K562 (cell line): ENCODE measurements at regions not wholly inside any gene's neighbourhood (a gene's known extent, or its start where the extent isn't known, plus 50 kb on each side); places are given as distances from the start of the nearest gene placed in this dataset.

Experiments used
- ATAC-seq: fragments of 200-7000 bp; cut with Tn5 transposase; 3 replicates; pipeline ENCODE4 v1.9.1; 2020; ENCODE audit warnings: moderate library complexity
- BruUV-seq: library from RNA; stranded (reverse); fragments of 400-500 nt; replicated peaks from 2 replicates; lab custom pipeline; 2021; lab: Mats Ljungman, UMichigan
- CTCF ChIA-PET: fragments of 300-600 bp; formaldehyde crosslinking; extraction: SDS; loops from one replicate; lab custom pipeline; 2021; ENCODE audit warnings: low intra/inter-chr PET ratio; lab: Yijun Ruan, JAX
- POLR2A ChIA-PET: fragments of 300-600, 350-650 bp; sonication (Branson Sonifier 250); formaldehyde crosslinking; extraction: SDS; loops from one replicate; lab custom pipeline; 2021; ENCODE audit warnings: antibody characterized with exemption, inconsistent platforms; lab: Yijun Ruan, JAX
- DNase-seq, 4 experiments: peaks; one replicate each; pipeline versions ENCODE4 v3.0.0 to v3.0.0-alpha.2; 2011 to 2018; ENCODE audit warnings: low spot score in 3 of 4, mixed read lengths in 3 of 4; ENCODE audit errors: extremely low read depth in 1 of 4
- FAIRE-seq: peaks from 2 replicates; lab custom pipeline; 2011; peaks lifted over from hg19 to GRCh38; lab: Jason Lieb, UNC
- H2AFZ ChIP-seq: 2 replicates; pipeline ENCODE4 v1.6.0; 2011; ENCODE audit warnings: low read depth, low read length, control low read depth, inconsistent platforms
- H3K27ac ChIP-seq: fragments of 200-600 bp; 3 replicates; pipeline ENCODE4 v1.8.0; 2011; ENCODE audit warnings: low read depth, mild to moderate bottlenecking, control low read depth, inconsistent platforms, low read length, moderate library complexity, mixed read lengths; ENCODE audit errors: extremely low read depth
- H3K27me3 ChIP-seq, 2 experiments: fragments of 300-600 bp in 1 of 2; 2 replicates in 1 of 2; 3 replicates in 1 of 2; pipeline versions ENCODE4 v1.6.0 to v1.8.0; 2011; ENCODE audit warnings: inconsistent platforms in 2 of 2, low read length in 2 of 2, mild to moderate bottlenecking in 1 of 2, mixed read lengths in 1 of 2, moderate library complexity in 1 of 2; ENCODE audit not compliant: control insufficient read depth in 2 of 2, insufficient read depth in 2 of 2
- H3K36me3 ChIP-seq: fragments of 300-600 bp; 3 replicates; pipeline ENCODE4 v1.8.0; 2011; ENCODE audit warnings: mild to moderate bottlenecking, low read length, inconsistent platforms; ENCODE audit not compliant: control insufficient read depth, insufficient read depth
- H3K4me1 ChIP-seq, 2 experiments: fragments of 200-600 bp in 1 of 2; replicated peaks in 1 of 2; 2 replicates in 1 of 2; 3 replicates in 1 of 2; pipeline versions ENCODE4 v1.5.1 to v1.8.0; 2011; ENCODE audit warnings: inconsistent platforms in 2 of 2, low read length in 2 of 2, mild to moderate bottlenecking in 1 of 2, mixed read lengths in 1 of 2, moderate library complexity in 1 of 2; ENCODE audit not compliant: control insufficient read depth in 2 of 2, insufficient read depth in 2 of 2
- H3K4me2 ChIP-seq: 2 replicates; pipeline ENCODE4 v1.6.1; 2011; ENCODE audit warnings: low read length, control low read depth, inconsistent platforms, mixed read lengths; ENCODE audit not compliant: insufficient read depth
- H3K4me3 ChIP-seq: fragments of 200-600 bp; sonication (generic), shearing (Covaris generic); 2 replicates; pipeline ENCODE4 v1.5.1; 2016; ENCODE audit warnings: control low read depth, inconsistent platforms
- H3K79me2 ChIP-seq: fragments of 200-600 bp; 3 replicates; pipeline ENCODE4 v1.8.0; 2011; ENCODE audit warnings: low read length, inconsistent platforms; ENCODE audit not compliant: control insufficient read depth, insufficient read depth
- H3K9ac ChIP-seq, 2 experiments: 2 replicates each; pipeline versions ENCODE4 v1.6.0 to v1.6.1; 2011; ENCODE audit warnings: low read depth in 2 of 2, low read length in 2 of 2, control low read depth in 1 of 2, inconsistent platforms in 1 of 2, mild to moderate bottlenecking in 1 of 2, mixed read lengths in 1 of 2; ENCODE audit not compliant: insufficient read depth in 1 of 2
- H3K9me1 ChIP-seq: one replicate; pipeline ENCODE4 v1.6.0; 2011; ENCODE audit warnings: inconsistent platforms, mild to moderate bottlenecking, low read length, moderate library complexity; ENCODE audit not compliant: control insufficient read depth, insufficient read depth
- H3K9me3 ChIP-seq: replicated peaks from 2 replicates; pipeline ENCODE4 v1.5.1; 2011; ENCODE audit warnings: low read depth, low read length, inconsistent platforms; ENCODE audit not compliant: control insufficient read depth, insufficient read depth
- H4K20me1 ChIP-seq: replicated peaks from 2 replicates; pipeline ENCODE4 v1.6.1; 2011; ENCODE audit warnings: low read length, inconsistent platforms, mixed read lengths; ENCODE audit not compliant: control insufficient read depth, insufficient read depth
- CBFA2T3 ChIP-seq: fragments of 450-650 bp; IDR thresholded peaks from 2 replicates; pipeline ENCODE4 v1.6.1; 2017
- CREB5 ChIP-seq: fragments of 250-450 bp; sonication (Bioruptor Pico); IDR thresholded peaks from 2 replicates; pipeline ENCODE4 v1.5.0; 2020; ENCODE audit warnings: mild to moderate bottlenecking
- HDGF ChIP-seq: fragments of 450-650 bp; IDR thresholded peaks from 2 replicates; pipeline ENCODE4 v1.6.1; 2016
- MBD2 ChIP-seq: sonication (generic); IDR thresholded peaks from 2 replicates; pipeline ENCODE4 v1.6.1; 2016; ENCODE audit warnings: low read depth, borderline replicate concordance
- SRSF1 ChIP-seq: fragments of 200-400 bp; formaldehyde crosslinking; IDR thresholded peaks from 2 replicates; pipeline ENCODE4 v1.6.1; 2017; ENCODE audit warnings: mild to moderate bottlenecking, low read depth, low read length, moderate library complexity
- SRSF9 ChIP-seq: fragments of 200-400 bp; formaldehyde crosslinking; IDR thresholded peaks from 2 replicates; pipeline ENCODE4 v1.6.1; 2017; ENCODE audit warnings: low read depth, low read length, borderline replicate concordance
- STAG1 ChIP-seq: sonication (generic); formaldehyde crosslinking; IDR thresholded peaks from 2 replicates; pipeline ENCODE4 v1.5.0; 2020; ENCODE audit warnings: missing genetic modification reagents, borderline replicate concordance
- ZNF766 ChIP-seq: fragments of 200-800 bp; sonication (Bioruptor generic); conservative IDR thresholded peaks from 2 replicates; pipeline ENCODE4 v1.6.1; 2016; ENCODE audit warnings: missing genetic modification characterization, missing compliant biosample characterization
- WGBS: fragments of 100-300 bp; shearing (Covaris generic); methylation state at CpG from one replicate; pipeline ENCODE4 v1.1.6; 2016; ENCODE audit warnings: low coverage, mixed read lengths; ENCODE audit not compliant: insufficient coverage; ENCODE audit errors: missing lambda C conversion rate; 5-methylcytosine and 5-hydroxymethylcytosine counted together
- in situ Hi-C: fragments of 300-500 bp; cut with MboI; formaldehyde crosslinking; loops from 4 replicates; pipeline ENCODE4 v1.15.0; 2018; ENCODE audit warnings: inconsistent platforms, mixed read lengths
- intact Hi-C: fragments of 100-400 bp; cut with micrococcal nuclease; formaldehyde crosslinking; loops from 2 replicates; pipeline ENCODE4 v1.14.2; 2022
- TF ChIP-seq, protein P1 (sequence below): sonication (generic); formaldehyde crosslinking; IDR thresholded peaks from 2 replicates; pipeline ENCODE4 v1.8.0; 2023; ENCODE audit warnings: mild to moderate bottlenecking, missing genetic modification reagents
- TF ChIP-seq, protein P2 (sequence below): IDR thresholded peaks from 2 replicates; pipeline ENCODE4 v1.6.1; 2014; ENCODE audit warnings: antibody characterized with exemption

GRCh38 chr10:118918587-118918986, 110.9 kb upstream of the NANOS1 start:
- no peak overlapping the region for H2AFZ ChIP-seq
- 4% methylated on average over 3 of the region's 3 CpGs for WGBS
- H3K9me3 ChIP-seq: no peaks in the 10 kb centered on the region
- CTCF ChIA-PET: no interaction called here
- ATAC-seq (no peak), DNase-seq (no peak), FAIRE-seq (no peak)
- intact Hi-C loops: no loop called here
- H3K27ac ChIP-seq: no peak overlapping the region
- H3K4me3 ChIP-seq: no peak overlapping the region
- no peak overlapping the region for H3K4me2 ChIP-seq
- H3K9me1 ChIP-seq: no peaks in the 10 kb centered on the region
- POLR2A ChIA-PET: interaction anchor here (0.6 kb wide), 1 partner anchor 10 kb away, joined by 3 read pairs; no protein-coding TSS in a partner anchor
- H3K79me2 ChIP-seq: no peaks in the 10 kb centered on the region
- H3K4me1 ChIP-seq: no peaks in the 10 kb centered on the region
- H3K9ac ChIP-seq: no peak overlapping the region
- in situ Hi-C loops: no loop called here
- peaks cover 0 to 28% of the 10 kb centered on the region in 2 experiments; a peak in 2 of 5 replicates for H3K27me3 ChIP-seq
- TF ChIP-seq ZNF766: no peak
- TF ChIP-seq SRSF1: no peak
- TF ChIP-seq CBFA2T3: no peak
- TF ChIP-seq SRSF9: no peak
- no peak for TF ChIP-seq MBD2
- TF ChIP-seq HDGF: no peak
- TF ChIP-seq, protein P1, sequence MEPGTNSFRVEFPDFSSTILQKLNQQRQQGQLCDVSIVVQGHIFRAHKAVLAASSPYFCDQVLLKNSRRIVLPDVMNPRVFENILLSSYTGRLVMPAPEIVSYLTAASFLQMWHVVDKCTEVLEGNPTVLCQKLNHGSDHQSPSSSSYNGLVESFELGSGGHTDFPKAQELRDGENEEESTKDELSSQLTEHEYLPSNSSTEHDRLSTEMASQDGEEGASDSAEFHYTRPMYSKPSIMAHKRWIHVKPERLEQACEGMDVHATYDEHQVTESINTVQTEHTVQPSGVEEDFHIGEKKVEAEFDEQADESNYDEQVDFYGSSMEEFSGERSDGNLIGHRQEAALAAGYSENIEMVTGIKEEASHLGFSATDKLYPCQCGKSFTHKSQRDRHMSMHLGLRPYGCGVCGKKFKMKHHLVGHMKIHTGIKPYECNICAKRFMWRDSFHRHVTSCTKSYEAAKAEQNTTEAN (CRISPR knock-in tag): no peak
- TF ChIP-seq, protein P2, sequence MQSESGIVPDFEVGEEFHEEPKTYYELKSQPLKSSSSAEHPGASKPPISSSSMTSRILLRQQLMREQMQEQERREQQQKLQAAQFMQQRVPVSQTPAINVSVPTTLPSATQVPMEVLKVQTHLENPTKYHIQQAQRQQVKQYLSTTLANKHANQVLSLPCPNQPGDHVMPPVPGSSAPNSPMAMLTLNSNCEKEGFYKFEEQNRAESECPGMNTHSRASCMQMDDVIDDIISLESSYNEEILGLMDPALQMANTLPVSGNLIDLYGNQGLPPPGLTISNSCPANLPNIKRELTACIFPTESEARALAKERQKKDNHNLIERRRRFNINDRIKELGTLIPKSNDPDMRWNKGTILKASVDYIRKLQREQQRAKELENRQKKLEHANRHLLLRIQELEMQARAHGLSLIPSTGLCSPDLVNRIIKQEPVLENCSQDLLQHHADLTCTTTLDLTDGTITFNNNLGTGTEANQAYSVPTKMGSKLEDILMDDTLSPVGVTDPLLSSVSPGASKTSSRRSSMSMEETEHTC: no peak
- TF ChIP-seq CREB5 (CRISPR knock-in tag): no peak
- TF ChIP-seq STAG1 (CRISPR knock-in tag): no peak
- BruUV-seq: no TSS peak
- no peaks in the 10 kb centered on the region for H4K20me1 ChIP-seq
- H3K36me3 ChIP-seq: no peaks in the 10 kb centered on the region
